Stimulated activated CD4-positive, alpha-beta T cell treated with anti-CD3 and anti-CD28 coated beads, Interleukin-4, amount 100 ng/mL, for 4 hours (primary cell): ENCODE measurements at regions not wholly inside any gene's neighbourhood (a gene's known extent, or its start where the extent isn't known, plus 50 kb on each side); places are given as distances from the start of the nearest gene placed in this dataset.

ENCODE experiments used
- DNase-seq, 2 experiments: peaks; one replicate each; pipeline ENCODE4 v3.0.0-alpha.2; 2020

- no peak for DNase-seq
Measured at GRCh38 chr13:107069108-107069776, 501.3 kb upstream of the ARGLU1 start.

DNA sequence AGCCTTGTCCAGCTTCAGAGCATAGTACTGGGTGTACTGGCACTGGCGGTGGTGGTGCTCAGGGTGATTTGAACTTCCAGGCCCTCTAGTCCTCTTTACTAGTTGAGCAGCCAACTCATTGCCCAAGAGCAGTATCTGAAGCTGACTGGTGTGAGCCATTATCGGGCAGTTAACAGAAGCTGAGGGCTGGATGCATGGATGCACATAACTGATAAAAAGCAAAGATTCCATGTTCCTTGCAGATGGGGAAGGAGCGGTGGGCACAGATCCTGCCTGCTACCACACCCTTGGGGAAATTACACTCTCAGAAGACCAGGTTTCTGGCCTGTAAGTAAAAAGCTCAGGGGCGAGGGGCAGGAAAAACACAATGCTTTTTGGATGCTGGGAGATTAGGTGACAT is 499.4 kb upstream of the ARGLU1 start:
- DNase-seq, result no peak

- DNase-seq, result no peak
Measured at GRCh38 chr13:107066355-107066754, 498.4 kb upstream of the ARGLU1 start.

DNA sequence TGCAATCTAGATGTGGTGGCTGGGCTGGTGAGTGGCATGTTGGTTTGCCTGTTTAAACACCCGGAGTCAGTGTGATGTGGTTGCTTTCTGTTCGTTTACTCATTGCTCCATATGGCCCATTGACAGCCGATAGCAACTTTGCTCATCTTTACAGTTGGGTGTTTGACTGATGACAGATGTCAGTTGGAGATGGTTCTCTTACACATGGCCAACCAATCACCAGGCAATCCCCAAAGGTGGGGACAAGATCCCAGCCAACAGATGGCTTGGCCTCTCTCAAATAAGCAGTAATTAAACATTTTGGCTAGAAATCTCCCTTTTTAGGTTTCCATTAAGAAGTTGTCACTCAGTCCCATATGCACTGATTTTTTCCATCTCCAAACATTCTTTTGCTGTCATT is 497.1 kb upstream of the ARGLU1 start:
- no peak for DNase-seq

- no peak for DNase-seq
Measured at GRCh38 chr13:107057028-107057631, 489.2 kb upstream of the ARGLU1 start.

DNA sequence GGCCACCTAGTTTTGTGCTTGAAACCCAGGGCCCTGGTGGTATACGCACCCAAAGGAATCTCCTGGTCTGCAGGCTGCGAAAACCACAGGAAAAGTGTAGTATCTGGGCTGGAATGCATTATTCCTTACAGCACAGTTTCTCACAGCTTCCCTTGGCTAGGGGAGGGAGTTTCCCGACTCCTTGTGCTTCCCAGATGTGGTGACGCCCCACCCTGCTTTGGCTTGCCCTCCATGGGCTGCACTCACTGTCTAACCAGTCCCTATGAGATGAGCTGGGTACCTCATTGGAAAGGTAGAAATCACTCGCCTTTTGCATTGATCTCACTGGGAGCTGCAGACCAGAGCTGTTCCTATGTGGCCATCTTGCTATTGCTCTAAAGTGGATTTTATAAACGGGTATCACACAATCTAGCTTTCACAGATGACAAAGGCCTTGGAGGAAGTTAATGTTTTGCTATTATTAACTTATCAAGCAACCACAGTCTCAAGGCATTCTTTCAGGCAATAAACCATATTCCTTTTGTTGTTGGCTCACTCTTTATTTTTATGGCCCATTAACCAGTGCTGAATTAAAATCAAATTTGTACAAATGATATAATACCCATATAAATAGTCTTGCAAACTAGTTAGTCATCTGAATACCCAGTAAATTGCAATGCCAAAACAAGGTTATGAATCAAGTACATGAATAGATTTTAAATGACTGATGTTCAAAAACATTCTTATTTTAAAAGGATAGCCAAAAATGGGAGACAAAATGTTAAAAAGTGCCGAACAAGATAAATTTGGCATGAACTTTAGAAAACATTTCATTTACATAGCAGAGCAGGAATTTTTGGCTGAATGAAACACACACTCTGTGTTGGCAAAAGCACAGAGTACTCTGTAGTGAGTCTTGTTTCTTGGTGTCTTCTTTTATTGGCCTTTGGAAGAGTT is 475.4 kb upstream of the ARGLU1 start:
- no peak for DNase-seq

GRCh38 chr13:107035778-107036177 is 467.8 kb upstream of the ARGLU1 start:
- no peak for DNase-seq

- no peak for DNase-seq
Measured at GRCh38 chr13:107035186-107035585, 467.2 kb upstream of the ARGLU1 start.

- DNase-seq, result no peak
Measured at GRCh38 chr13:107034236-107034872, 466.4 kb upstream of the ARGLU1 start.

- DNase-seq, result no peak
Measured at GRCh38 chr13:107031716-107032115, 463.8 kb upstream of the ARGLU1 start.

- no peak for DNase-seq
Measured at GRCh38 chr13:107028751-107029150, 460.8 kb upstream of the ARGLU1 start.

DNA sequence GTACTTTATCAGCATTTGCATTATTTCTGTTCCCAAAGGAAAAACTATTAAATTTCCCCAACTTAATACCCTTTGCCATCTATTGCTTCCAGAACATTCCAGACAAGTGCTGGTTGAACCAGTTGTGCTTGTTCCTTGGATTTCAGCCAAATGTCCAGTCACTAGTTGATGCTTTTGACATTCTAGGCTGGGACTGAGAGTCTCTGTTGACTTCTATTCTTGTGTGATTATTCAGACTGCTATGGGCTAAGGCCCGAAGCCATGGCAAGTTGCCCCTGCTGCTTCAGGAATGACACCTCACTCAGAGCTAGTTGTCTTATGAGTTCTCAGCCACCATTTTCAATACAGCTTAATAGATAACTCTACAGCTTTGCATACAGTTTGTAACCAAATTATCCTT is 458.1 kb upstream of the ARGLU1 start:
- DNase-seq, result no peak

- DNase-seq, result no peak
Measured at GRCh38 chr13:107023335-107023734, 455.4 kb upstream of the ARGLU1 start.

DNA sequence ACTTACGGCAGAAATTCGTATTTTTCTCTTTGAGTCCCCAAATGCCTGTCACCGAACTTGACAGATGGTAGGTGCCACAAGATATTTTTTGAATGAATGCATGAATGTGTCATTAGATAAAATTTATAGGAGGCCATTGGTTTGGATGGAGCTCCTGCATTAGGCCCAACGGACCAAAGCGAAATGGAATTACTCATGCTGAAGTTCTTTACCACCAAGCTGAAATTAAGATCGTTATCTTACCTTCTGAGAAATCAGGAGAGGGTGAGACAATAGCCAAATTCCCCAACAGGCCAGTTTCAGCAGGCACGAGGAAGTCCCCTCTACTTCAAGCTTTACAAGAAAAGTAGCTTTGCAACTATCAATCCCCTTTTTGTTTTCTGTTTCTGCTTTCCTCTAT is 452.5 kb upstream of the ARGLU1 start:
- DNase-seq, result no peak

GRCh38 chr13:107018285-107018684 is 450.3 kb upstream of the ARGLU1 start:
- DNase-seq, result no peak

DNA sequence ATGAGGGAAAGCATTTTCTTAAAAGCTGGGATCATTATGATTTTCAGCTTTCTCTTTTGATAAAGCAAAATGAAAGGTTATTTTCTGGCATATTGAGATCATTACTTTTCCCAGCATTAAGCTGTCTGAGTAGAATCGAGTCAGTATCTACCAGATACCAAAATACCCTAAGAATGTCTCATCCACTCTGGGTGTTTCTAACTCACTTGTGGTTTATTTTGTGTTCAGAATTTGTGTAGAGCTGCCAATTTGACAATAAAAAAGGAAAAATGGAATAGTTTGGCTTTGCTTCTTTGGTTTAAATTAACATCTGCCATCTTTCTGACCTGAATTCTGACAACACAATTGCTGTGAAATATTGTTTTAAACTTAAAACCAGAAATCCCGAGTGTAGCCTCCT is 438.7 kb upstream of the ARGLU1 start:
- no peak for DNase-seq

DNA sequence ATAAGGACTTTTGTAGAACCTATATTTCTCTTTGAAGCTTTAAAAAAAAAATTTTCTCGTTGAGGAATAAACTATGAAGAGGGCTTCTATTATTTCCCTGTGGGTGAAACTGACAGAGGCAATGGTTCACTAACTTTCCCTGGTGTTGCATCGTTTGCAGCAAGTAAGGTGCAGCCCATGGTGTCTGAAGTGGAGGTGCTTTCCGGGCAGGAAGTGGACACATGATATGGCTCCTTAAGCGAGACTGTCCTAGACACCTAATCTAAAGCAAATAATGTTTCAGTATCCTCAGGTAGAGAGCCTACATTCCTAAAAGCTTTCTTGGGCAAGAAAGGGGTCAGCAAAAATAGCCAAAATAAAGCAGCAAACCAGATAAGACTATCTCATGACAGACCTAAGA is 437.6 kb upstream of the ARGLU1 start:
- no peak for DNase-seq

GRCh38 chr13:107003911-107004310 is 436.0 kb upstream of the ARGLU1 start:
- DNase-seq, result no peak

DNA sequence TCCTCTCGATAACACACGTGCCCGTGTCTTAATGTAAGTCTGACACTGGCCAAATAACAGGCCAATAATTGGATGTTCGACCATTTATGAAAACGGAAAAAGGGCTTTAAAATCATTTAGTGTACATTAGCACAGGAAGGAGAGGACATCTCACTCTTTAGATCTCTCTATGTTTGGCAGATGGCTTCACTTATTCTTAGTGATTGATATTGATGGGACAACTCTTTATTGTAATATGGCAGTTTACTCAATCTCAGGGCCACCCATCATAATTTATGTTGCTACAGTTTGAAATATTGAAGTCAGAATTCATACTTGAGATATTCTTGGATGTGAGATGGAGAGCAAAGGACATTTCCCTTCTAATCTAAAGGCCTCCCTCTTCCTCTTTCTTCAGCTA is 430.7 kb upstream of the ARGLU1 start:
- DNase-seq, result no peak

DNA sequence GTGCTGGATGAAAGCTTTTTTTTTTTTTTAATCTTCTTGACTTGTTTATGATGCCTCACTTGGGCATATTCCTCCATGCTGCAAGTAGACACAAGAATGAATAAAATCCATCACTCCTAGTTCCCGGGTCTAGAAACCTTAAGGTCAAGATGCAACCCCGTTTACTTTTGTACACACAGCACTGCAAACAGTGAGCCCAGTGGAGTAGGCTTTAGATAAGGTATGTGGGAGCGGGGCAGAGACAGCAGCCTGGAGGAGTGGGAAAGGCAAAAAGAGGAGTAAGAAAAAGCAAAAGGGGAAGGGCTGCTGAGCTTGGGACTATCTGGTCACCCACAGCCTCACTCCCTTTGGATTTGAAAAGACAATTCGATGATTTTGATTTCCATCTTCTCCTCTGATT is 429.8 kb upstream of the ARGLU1 start:
- DNase-seq, result no peak

- no peak for DNase-seq
Measured at GRCh38 chr13:106996867-106997618, 429.1 kb upstream of the ARGLU1 start.

DNA sequence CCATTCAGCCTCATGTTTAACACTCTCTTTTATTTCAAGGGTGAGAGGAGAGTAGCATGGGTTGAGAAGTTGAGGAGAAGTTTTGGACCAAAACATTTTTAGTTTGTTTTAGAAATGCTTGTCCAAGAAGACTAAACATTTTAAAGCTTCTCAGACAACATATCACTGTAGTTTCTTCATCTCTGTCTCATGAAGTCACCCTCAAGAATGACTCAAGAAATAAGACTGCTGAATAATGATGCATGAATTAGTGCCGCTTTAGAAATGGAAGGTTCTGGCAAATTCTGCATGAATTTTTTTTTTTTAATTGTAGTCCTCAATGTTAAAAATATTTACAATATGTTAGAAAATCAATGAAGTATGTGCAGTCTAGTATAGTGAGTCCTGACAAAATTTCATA is 422.7 kb upstream of the ARGLU1 start:
- DNase-seq, result no peak

- DNase-seq, result no peak
Measured at GRCh38 chr13:106989876-106990275, 421.9 kb upstream of the ARGLU1 start.
